Testis (tissue), 2 donors: ENCODE measurements at regions not wholly inside any gene's neighbourhood (a gene's known extent, or its start where the extent isn't known, plus 50 kb on each side); places are given as distances from the start of the nearest gene placed in this dataset.
A peak's percentile ranks its signal among the peaks of the same experiment; 100 is the strongest.
"Not testable (repeated sequence)": the region's sequence is repeated elsewhere in the genome, so short reads cannot be mapped to it uniquely, and the experiment has no call there.

Experiments used
- DNase-seq: peaks from one replicate; pipeline ENCODE4 v3.0.0-alpha.2; 2019
- H3K27ac ChIP-seq, 2 donors: fragments of 200-600 bp; sonication (generic); one replicate each; pipeline ENCODE4 v1.5.1; 2019
- H3K27me3 ChIP-seq: fragments of 200-600 bp; sonication (generic); one replicate; pipeline ENCODE4 v1.5.1; 2019
- H3K36me3 ChIP-seq: fragments of 200-600 bp; sonication (generic); one replicate; pipeline ENCODE4 v1.5.1; 2017; ENCODE audit warnings: low read depth; ENCODE audit errors: missing control alignments
- H3K4me1 ChIP-seq: fragments of 200-600 bp; sonication (generic); one replicate; pipeline ENCODE4 v1.5.1; 2019
- H3K4me3 ChIP-seq, 2 donors: fragments of 200-600 bp; sonication (generic); one replicate each; pipeline ENCODE4 v1.5.1; 2017 to 2019
- H3K9me3 ChIP-seq: fragments of 200-600 bp; sonication (generic); one replicate; pipeline ENCODE4 v1.5.1; 2017
- CTCF ChIP-seq, 3 experiments: fragments of 450-650 bp in 2 of 3; fragments of 200-600 bp in 1 of 3; sonication (generic) in 1 of 3; IDR thresholded peaks; one replicate each; pipeline ENCODE4 v1.5.1; 2016 to 2019; ENCODE audit warnings: antibody characterized with exemption in 3 of 3, mild to moderate bottlenecking in 2 of 3, moderate library complexity in 1 of 3
- POLR2A ChIP-seq: fragments of 450-650 bp; IDR thresholded peaks from one replicate; pipeline ENCODE4 v1.6.1; 2017; ENCODE audit warnings: antibody characterized with exemption, mild to moderate bottlenecking, moderate library complexity
- WGBS, 2 donors: methylation state at CpG; one replicate each; pipeline ENCODE4 v1.1.5; 2018; 5-methylcytosine and 5-hydroxymethylcytosine counted together
- intact Hi-C: fragments of 100-400 bp; cut with DNase I; formaldehyde crosslinking; loops from one replicate; pipeline ENCODE4 v1.15.1; 2023; ENCODE audit warnings: low total_unique reads

GRCh38 chr16:88141580-88141979, 190.3 kb downstream of the BANP start:
- no peaks in the 10 kb centered on the region for H3K9me3 ChIP-seq
- no peak overlapping the region for H3K27ac ChIP-seq
- 83 to 86% methylated on average over 10 to 13 of the region's 13 CpGs for WGBS, 2 donors
- intact Hi-C loops: no loop called here
- H3K27me3 ChIP-seq: no peaks in the 10 kb centered on the region
- H3K4me1 ChIP-seq: peaks cover 8% of the 10 kb centered on the region
- no peak for DNase-seq
- no peak for TF ChIP-seq POLR2A
- TF ChIP-seq CTCF (IDR thresholded peaks at IDR 0.05): no peak
- H3K4me3 ChIP-seq: no peak overlapping the region
- no peaks in the 10 kb centered on the region for H3K36me3 ChIP-seq

- 79 to 84% methylated on average over 17 to 23 of the region's 23 CpGs for WGBS, 2 donors
- H3K27ac ChIP-seq, intact Hi-C loops, H3K27me3 ChIP-seq, H3K4me1 ChIP-seq, H3K9me3 ChIP-seq, H3K36me3 ChIP-seq, DNase-seq, H3K4me3 ChIP-seq: not testable (repeated sequence)
These were observed 191.1 kb downstream of the BANP start for GRCh38 chr16:88142056-88142935.

- 53 to 55% methylated on average over 11 to 35 of the region's 39 CpGs for WGBS, 2 donors
- H3K4me3 ChIP-seq, H3K4me1 ChIP-seq, intact Hi-C loops, DNase-seq, H3K27me3 ChIP-seq, H3K9me3 ChIP-seq, H3K36me3 ChIP-seq: not testable (repeated sequence)
- H3K27ac ChIP-seq: peak overlapping the region; percentile 62 to 80
These were observed 192.1 kb downstream of the BANP start for GRCh38 chr16:88143122-88144027.

GRCh38 chr16:88144028-88144511, 192.8 kb downstream of the BANP start:
- TF ChIP-seq CTCF (IDR thresholded peaks at IDR 0.05) (no peak), POLR2A (no peak)
- no peak overlapping the region for H3K4me3 ChIP-seq
- peaks cover 8% of the 10 kb centered on the region for H3K4me1 ChIP-seq
- intact Hi-C loops: no loop called here
- DNase-seq: peak; percentile 61
- no peaks in the 10 kb centered on the region for H3K9me3 ChIP-seq
- H3K36me3 ChIP-seq: no peaks in the 10 kb centered on the region
- no peaks in the 10 kb centered on the region for H3K27me3 ChIP-seq
- H3K27ac ChIP-seq: peak overlapping the region; percentile 62 to 80
- 30 to 35% methylated on average over 8 to 20 of the region's 21 CpGs for WGBS, 2 donors

GRCh38 chr16:88145376-88145775, 194.1 kb downstream of the BANP start:
- WGBS, 2 donors: 79 to 86% methylated on average over 7 to 13 of the region's 13 CpGs
- intact Hi-C loops, H3K27me3 ChIP-seq, DNase-seq, H3K4me1 ChIP-seq, H3K27ac ChIP-seq, H3K4me3 ChIP-seq, H3K9me3 ChIP-seq, H3K36me3 ChIP-seq: not testable (repeated sequence)

- H3K36me3 ChIP-seq, H3K27me3 ChIP-seq, H3K4me1 ChIP-seq, H3K4me3 ChIP-seq, intact Hi-C loops, DNase-seq, H3K9me3 ChIP-seq, H3K27ac ChIP-seq: not testable (repeated sequence)
- 89% methylated on average over 21 of the region's 21 CpGs; no CpG with 5 or more reads in 1 of the 2 donors for WGBS, 2 donors
These were observed 194.7 kb downstream of the BANP start for GRCh38 chr16:88145824-88146405.

- H3K36me3 ChIP-seq, H3K27ac ChIP-seq, DNase-seq, H3K4me3 ChIP-seq, intact Hi-C loops, H3K27me3 ChIP-seq, H3K9me3 ChIP-seq, H3K4me1 ChIP-seq: not testable (repeated sequence)
- WGBS, 2 donors: 87 to 90% methylated on average over 10 to 16 of the region's 16 CpGs
These were observed 196.8 kb downstream of the BANP start for GRCh38 chr16:88148078-88148477.

- H3K9me3 ChIP-seq, H3K4me3 ChIP-seq, intact Hi-C loops, H3K27ac ChIP-seq, H3K36me3 ChIP-seq, H3K27me3 ChIP-seq, H3K4me1 ChIP-seq, DNase-seq: not testable (repeated sequence)
- 54 to 90% methylated on average over 4 to 11 of the region's 11 CpGs for WGBS, 2 donors
These were observed 197.4 kb downstream of the BANP start for GRCh38 chr16:88148682-88149081.

- H3K9me3 ChIP-seq, intact Hi-C loops, H3K4me3 ChIP-seq, H3K27me3 ChIP-seq, H3K27ac ChIP-seq, H3K4me1 ChIP-seq, H3K36me3 ChIP-seq: not testable (repeated sequence)
- 54 to 83% methylated on average over 7 to 14 of the region's 14 CpGs for WGBS, 2 donors
- DNase-seq: peak; percentile 31
These were observed 197.9 kb downstream of the BANP start for GRCh38 chr16:88149158-88149603.
